Endothelial cell of umbilical vein (primary cell): ENCODE measurements at regions not wholly inside any gene's neighbourhood (a gene's known extent, or its start where the extent isn't known, plus 50 kb on each side); places are given as distances from the start of the nearest gene placed in this dataset.

Source experiments
- BruUV-seq: library from RNA; stranded (reverse); fragments of 400-500 nt; replicated peaks from 2 replicates; lab custom pipeline; 2021; lab: Mats Ljungman, UMichigan
- CTCF ChIA-PET: fragments of 300-600, 350-600 bp; sonication (Branson Sonifier 250); formaldehyde crosslinking; loops from one replicate; lab custom pipeline; 2021; ENCODE audit warnings: antibody characterized with exemption, inconsistent platforms; lab: Charles Lee
- POLR2A ChIA-PET: fragments of 300-600, 350-600 bp; sonication (Branson Sonifier 250); formaldehyde crosslinking; loops from one replicate; lab custom pipeline; 2021; ENCODE audit warnings: antibody characterized with exemption, inconsistent platforms; lab: Charles Lee
- DNase-seq: peaks from one replicate; pipeline ENCODE4 v3.0.0-alpha.2; 2011; ENCODE audit warnings: low read depth, low spot score
- FAIRE-seq: peaks from 2 replicates; lab custom pipeline; 2011; peaks lifted over from hg19 to GRCh38; lab: Jason Lieb, UNC
- H2AFZ ChIP-seq: 2 replicates; pipeline ENCODE4 v1.6.0; 2012; ENCODE audit warnings: low read depth, low read length, control low read depth, inconsistent platforms
- H3K27ac ChIP-seq: 2 replicates; pipeline ENCODE4 v1.5.1; 2011; ENCODE audit warnings: low read depth, mild to moderate bottlenecking, control low read depth, low read length, moderate library complexity; ENCODE audit not compliant: insufficient read depth
- H3K27me3 ChIP-seq, 2 experiments: 2 replicates each; pipeline versions ENCODE4 v1.6.0 to v1.6.1; 2011; ENCODE audit warnings: low read length in 2 of 2, mixed read lengths in 1 of 2; ENCODE audit not compliant: control insufficient read depth in 2 of 2, insufficient read depth in 2 of 2
- H3K36me3 ChIP-seq, 2 experiments: 2 replicates in 1 of 2; 3 replicates in 1 of 2; pipeline ENCODE4 v1.5.1; 2011; ENCODE audit warnings: low read length in 2 of 2, mild to moderate bottlenecking in 1 of 2, moderate library complexity in 1 of 2; ENCODE audit not compliant: control insufficient read depth in 2 of 2, insufficient read depth in 2 of 2; ENCODE audit errors: extremely low read depth in 1 of 2
- H3K4me1 ChIP-seq: 3 replicates; pipeline ENCODE4 v1.5.1; 2011; ENCODE audit warnings: mild to moderate bottlenecking, low read length; ENCODE audit not compliant: control insufficient read depth, insufficient read depth; ENCODE audit errors: extremely low read depth
- H3K4me2 ChIP-seq: 2 replicates; pipeline ENCODE4 v1.6.1; 2011; ENCODE audit warnings: low read length, control low read depth, mixed read lengths; ENCODE audit not compliant: insufficient read depth
- H3K4me3 ChIP-seq, 3 experiments: fragments of 200-600 bp in 1 of 3; sonication (generic), shearing (Covaris generic) in 1 of 3; replicated peaks in 1 of 3; 2 replicates each; pipeline ENCODE4 v1.5.1; 2011 to 2016; ENCODE audit warnings: control low read depth in 3 of 3, low read length in 3 of 3, mild to moderate bottlenecking in 2 of 3, inconsistent platforms in 1 of 3, low read depth in 1 of 3, moderate library complexity in 1 of 3; ENCODE audit not compliant: insufficient read depth in 1 of 3
- H3K79me2 ChIP-seq: 2 replicates; pipeline ENCODE4 v1.6.0; 2012; ENCODE audit warnings: low read length, inconsistent platforms; ENCODE audit not compliant: control insufficient read depth, insufficient read depth
- H3K9ac ChIP-seq: replicated peaks from 2 replicates; pipeline ENCODE3; 2011; ENCODE audit warnings: low read length, control low read depth; ENCODE audit not compliant: insufficient read depth; ENCODE audit errors: extremely low read depth
- H3K9me1 ChIP-seq: replicated peaks from 3 replicates; pipeline ENCODE4 v1.6.0; 2011; ENCODE audit warnings: mild to moderate bottlenecking, low read length; ENCODE audit not compliant: control insufficient read depth, insufficient read depth; ENCODE audit errors: extremely low read depth
- H3K9me3 ChIP-seq: replicated peaks from 2 replicates; pipeline ENCODE4 v1.5.1; 2012; ENCODE audit warnings: low read length, inconsistent platforms; ENCODE audit not compliant: control insufficient read depth, insufficient read depth
- H4K20me1 ChIP-seq: replicated peaks from 2 replicates; pipeline ENCODE3; 2011; ENCODE audit warnings: mild to moderate bottlenecking, low read length; ENCODE audit not compliant: control insufficient read depth, insufficient read depth; ENCODE audit errors: extremely low read depth
- CTCF ChIP-seq, 2 donors: IDR thresholded peaks; 1 replicate in 1 of 2; 2 replicates in 1 of 2; pipeline ENCODE4 v1.5.1; 2011; ENCODE audit warnings: low read length in 2 of 2, mild to moderate bottlenecking in 2 of 2, moderate library complexity in 2 of 2, control low read depth in 1 of 2, inconsistent platforms in 1 of 2, low read depth in 1 of 2; ENCODE audit not compliant: insufficient read depth in 1 of 2; ENCODE audit errors: extremely low read depth in 1 of 2
- EZH2 ChIP-seq: IDR thresholded peaks from 2 replicates; pipeline ENCODE4 v1.6.1; 2012; ENCODE audit warnings: borderline replicate concordance, low read depth, mild to moderate bottlenecking, moderate library complexity, low read length, inconsistent platforms; ENCODE audit not compliant: severe bottlenecking
- FOS ChIP-seq: IDR thresholded peaks from 2 replicates; pipeline ENCODE4 v1.6.1; 2011; ENCODE audit warnings: mild to moderate bottlenecking, low read length, moderate library complexity, borderline replicate concordance; ENCODE audit not compliant: insufficient read depth
- GATA2 ChIP-seq: IDR thresholded peaks from 2 replicates; pipeline ENCODE4 v1.7.0; 2011; ENCODE audit warnings: low read depth, mild to moderate bottlenecking, moderate library complexity, mixed read lengths, low read length; ENCODE audit not compliant: insufficient read length, insufficient read depth
- JUN ChIP-seq: IDR thresholded peaks from 2 replicates; pipeline ENCODE4 v1.6.1; 2011; ENCODE audit warnings: borderline replicate concordance, low read depth; ENCODE audit not compliant: insufficient read length, insufficient read depth
- MAX ChIP-seq: IDR thresholded peaks from 2 replicates; pipeline ENCODE4 v1.6.1; 2011; ENCODE audit not compliant: insufficient read depth, insufficient read length
- MYC ChIP-seq: IDR thresholded peaks from one replicate; pipeline ENCODE4 v1.6.1; 2011; ENCODE audit warnings: mild to moderate bottlenecking, low read depth, low read length
- POLR2A ChIP-seq: IDR thresholded peaks from 2 replicates; pipeline ENCODE4 v1.6.1; 2012; ENCODE audit warnings: low read depth, mild to moderate bottlenecking, control low read depth, low read length
- POLR2AphosphoS5 ChIP-seq: IDR thresholded peaks from 2 replicates; pipeline ENCODE4 v1.6.1; 2012; ENCODE audit warnings: low read depth, mild to moderate bottlenecking, control low read depth, low read length, moderate library complexity; ENCODE audit not compliant: insufficient read depth
- dilution Hi-C: fragments of 300-500 bp; cut with MboI; formaldehyde crosslinking; loops from one replicate; pipeline ENCODE4 v1.15.0; 2019; ENCODE audit warnings: low sequenced_read_pairs; ENCODE audit not compliant: extremely low pct_ligation_motif_present
- intact Hi-C: fragments of 100-400 bp; cut with micrococcal nuclease; formaldehyde crosslinking; loops from one replicate; pipeline ENCODE4 v1.10.0; 2022

GRCh38 chr5:115033861-115034260 lies 135.8 kb downstream of the TRIM36 start:
- Histone ChIP-seq H3K27ac (no peak overlapping the region), H2AFZ (no peak overlapping the region), H4K20me1 (no peaks in the 10 kb centered on the region), H3K9me1 (no peaks in the 10 kb centered on the region), H3K9ac (no peak overlapping the region), H3K4me2 (no peak overlapping the region), H3K79me2 (no peaks in the 10 kb centered on the region), H3K27me3 (no peaks in the 10 kb centered on the region), H3K9me3 (peaks cover 4% of the 10 kb centered on the region), H3K4me3 (no peak overlapping the region), H3K36me3 (no peaks in the 10 kb centered on the region), H3K4me1 (no peaks in the 10 kb centered on the region)
- no peak for FAIRE-seq
- ChIA-PET CTCF (no interaction called here), POLR2A (no interaction called here)
- no peak for DNase-seq
- dilution Hi-C loops (no loop called here), intact Hi-C loops (no loop called here)
- BruUV-seq, result no TSS peak
- TF ChIP-seq CTCF (IDR thresholded peaks at IDR 0.05; ENCODE audit: extremely low read depth in 1 of 2, insufficient read depth in 1 of 2, low read depth in 1 of 2, low read length in 2 of 2) (no peak), GATA2 (no peak), POLR2AphosphoS5 (no peak), EZH2 (no peak), MAX (no peak), FOS (no peak), MYC (no peak), POLR2A (no peak), JUN (no peak)
